LHCN-M2 (cell line): ENCODE measurements at regions not wholly inside any gene's neighbourhood (a gene's known extent, or its start where the extent isn't known, plus 50 kb on each side); places are given as distances from the start of the nearest gene placed in this dataset.

Experiments
- DNase-seq: peaks from one replicate; pipeline ENCODE4 v3.0.0-alpha.2; 2012; ENCODE audit warnings: low read depth

GRCh38 chr7:47724335-47724982, 142.5 kb upstream of the TNS3 start:
- DNase-seq, result peak; percentile 62

GRCh38 chr7:47722126-47722525, 140.2 kb upstream of the TNS3 start:
- DNase-seq, result no peak

DNA sequence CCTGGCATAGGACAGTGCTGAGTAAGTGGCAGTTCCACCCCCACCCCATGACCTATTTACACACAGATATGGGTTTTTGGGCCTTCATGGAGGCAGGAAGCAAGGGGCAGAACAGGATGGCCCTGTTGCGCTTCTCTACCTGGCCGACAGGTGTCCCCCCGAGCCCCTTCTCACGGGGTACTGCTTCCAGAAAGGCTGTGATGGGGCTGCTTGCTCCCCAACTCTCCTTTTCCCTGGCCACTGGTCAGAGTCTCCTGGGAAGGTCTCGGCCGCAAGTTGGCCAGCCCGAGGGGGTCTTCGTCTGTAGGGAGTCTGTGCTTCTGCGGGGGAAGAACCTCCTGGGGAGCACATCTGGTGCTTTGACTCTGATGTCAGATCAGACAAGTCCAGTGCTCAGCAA, 139.8 kb upstream of the TNS3 start:
- no peak for DNase-seq

DNA sequence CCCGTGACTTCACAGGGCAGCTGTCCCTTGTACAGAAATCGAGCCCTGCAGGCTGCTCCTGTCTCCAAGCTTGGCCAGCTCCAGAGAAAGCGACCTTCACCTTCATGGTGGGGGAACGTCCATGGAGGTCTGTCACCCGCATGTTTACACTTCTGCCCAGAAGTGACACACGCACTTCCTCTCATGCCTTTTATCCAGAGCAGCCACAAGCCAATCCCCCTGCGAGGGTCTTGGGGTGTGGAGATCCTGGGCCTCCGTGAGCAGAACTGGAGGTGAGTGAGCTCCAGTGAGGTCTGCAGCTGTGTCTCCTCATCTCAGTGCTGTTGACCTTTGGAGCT, 139.0 kb upstream of the TNS3 start:
- DNase-seq, result no peak

GRCh38 chr7:47720141-47720906, 138.4 kb upstream of the TNS3 start:
- no peak for DNase-seq

DNA sequence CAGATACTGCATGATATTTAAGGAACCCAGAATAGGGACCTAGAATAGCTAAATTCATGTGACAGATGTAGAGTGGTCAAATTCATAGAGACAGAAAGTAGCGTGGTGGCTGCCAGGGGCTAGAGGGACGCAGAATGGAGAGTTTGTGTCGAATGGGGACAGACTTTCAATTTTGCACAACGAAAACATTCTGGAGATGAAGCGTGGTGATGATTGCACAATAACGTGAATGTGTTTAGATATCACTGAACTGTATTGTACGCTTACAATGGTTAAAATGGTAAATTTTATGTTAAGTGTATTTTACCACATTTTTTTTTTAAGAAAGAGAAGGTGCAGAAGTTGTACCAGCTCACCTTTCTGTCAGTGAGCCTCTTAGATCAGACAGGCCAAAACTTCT, 137.8 kb upstream of the TNS3 start:
- DNase-seq, result no peak

DNA sequence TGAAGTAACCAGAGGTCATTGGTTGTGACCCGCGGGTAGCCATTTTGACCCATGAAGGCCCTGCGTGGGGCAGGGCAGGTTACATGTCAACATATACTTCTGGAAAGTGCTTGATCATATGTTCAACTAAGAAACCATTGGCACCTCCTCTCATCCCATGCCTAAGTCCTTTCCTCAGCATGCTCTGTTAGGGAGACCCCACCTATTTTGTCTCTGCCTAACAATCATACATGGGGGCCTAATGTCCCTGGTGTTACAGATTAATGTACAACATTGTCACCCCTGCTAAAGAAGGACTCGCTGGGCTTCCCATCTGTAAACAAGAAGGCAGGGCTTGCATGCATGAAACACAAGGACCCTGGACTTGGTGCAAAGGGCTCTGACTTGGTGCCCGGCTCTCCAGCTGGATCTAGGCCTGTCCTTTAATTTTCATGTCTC, 133.7 kb upstream of the TNS3 start:
- DNase-seq, result no peak

DNA sequence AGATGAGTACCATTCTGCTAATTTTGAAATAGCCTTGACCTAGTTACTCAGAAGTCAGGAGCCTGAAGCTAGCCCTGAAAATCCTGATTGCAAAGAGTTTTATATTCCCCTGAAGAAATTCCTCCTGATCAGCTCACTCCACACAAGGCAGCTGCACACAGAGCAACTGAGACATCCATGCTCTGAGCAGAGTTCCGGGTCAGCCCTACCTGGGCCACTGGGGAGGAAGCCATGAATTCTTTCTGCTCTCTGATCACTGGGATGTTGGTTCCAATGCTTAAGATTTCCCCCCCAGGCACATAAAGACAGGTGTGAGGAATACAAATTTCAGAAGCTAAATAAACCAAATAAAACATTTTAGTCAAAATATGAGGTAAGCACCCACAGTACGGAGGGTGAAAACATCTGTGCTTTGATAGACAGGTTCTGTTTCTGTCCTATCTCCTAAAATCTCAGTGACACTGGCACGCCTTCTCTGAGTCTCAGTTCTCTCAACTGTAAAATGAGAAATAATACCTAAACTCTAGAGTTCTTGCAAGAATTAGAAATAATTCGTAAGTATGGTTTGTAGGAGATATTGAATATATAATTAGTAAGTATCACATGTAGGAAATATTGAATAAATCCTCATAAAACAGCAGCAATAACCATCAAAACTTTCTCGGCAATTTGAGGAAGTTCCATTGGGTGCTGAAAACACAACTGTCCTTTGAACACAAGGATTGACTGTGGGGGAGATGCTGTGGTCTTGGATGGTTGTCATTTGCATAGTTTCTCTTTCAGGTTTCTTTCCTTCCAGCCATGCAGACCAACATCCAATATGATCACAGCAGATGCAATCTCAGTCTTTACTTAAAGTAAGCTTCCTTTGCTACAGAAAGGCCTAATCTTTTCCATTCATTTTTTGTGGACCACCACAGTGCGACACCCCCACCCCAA, 133.0 kb upstream of the TNS3 start:
- no peak for DNase-seq

DNA sequence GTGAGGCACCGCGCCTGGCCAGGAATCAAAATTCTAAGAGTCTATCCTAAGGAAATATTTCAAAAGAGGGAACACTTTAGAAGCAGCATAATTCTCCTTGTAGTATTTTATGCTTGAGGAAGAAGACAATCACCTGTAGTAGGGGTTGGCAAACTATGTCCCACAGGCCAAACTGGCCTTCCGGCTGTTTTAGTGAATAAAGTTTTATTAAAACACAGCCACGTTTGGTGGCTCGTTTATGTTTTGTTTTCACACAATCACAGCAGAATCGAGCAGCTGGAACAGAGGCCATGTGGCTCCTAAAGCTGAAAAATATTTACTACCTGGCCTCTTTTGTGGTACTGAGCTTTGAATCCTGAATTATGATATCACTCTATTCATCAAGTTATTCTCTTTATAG, 131.7 kb upstream of the TNS3 start:
- DNase-seq, result no peak

GRCh38 chr7:47712416-47712815, 130.5 kb upstream of the TNS3 start:
- DNase-seq, result no peak

DNA sequence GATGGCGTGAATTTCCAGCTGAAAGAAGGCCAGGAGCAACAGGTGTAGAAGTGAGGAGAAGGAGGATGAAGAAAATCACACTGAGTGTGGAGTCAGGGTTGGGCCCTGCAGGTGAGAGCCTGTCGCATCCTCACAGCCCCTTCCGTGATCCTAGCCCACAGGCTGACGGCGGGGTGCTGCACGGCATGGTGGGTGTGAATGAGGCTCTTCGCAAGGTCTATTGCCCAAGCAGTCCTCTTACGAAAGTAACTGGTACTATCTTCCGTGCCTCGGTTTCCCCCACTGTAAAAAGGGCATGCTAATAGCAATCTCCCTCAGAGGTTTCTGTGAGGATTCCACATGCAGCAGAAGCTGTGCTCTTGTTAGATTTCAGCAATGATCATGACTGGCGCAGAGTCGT, 129.9 kb upstream of the TNS3 start:
- no peak for DNase-seq

- DNase-seq, result no peak
Observed at GRCh38 chr7:47710201-47710935, 128.5 kb upstream of the TNS3 start.

GRCh38 chr7:47709451-47709850, 127.5 kb upstream of the TNS3 start:
- DNase-seq, result no peak

- DNase-seq, result no peak
Observed at GRCh38 chr7:47709051-47709450, 127.1 kb upstream of the TNS3 start.

DNA sequence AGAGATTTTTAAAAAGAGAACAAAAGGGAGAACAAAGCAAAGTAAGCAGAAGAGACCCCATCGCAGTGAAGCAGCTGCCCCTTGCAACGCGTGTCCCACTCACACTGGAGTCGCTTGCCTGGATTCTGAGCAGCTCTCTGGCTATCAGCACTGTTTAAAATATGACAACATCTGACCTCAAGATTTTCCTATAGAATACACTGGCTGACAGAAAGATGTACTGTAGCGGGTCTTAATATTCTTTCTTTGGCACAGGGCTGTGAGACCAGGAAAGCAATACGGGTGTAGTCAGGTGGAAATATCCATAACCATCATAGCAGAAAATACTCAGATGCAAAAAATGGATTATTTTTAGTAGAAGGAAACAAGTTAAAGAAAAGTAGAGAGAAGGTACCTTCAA, 125.7 kb upstream of the TNS3 start:
- no peak for DNase-seq

DNA sequence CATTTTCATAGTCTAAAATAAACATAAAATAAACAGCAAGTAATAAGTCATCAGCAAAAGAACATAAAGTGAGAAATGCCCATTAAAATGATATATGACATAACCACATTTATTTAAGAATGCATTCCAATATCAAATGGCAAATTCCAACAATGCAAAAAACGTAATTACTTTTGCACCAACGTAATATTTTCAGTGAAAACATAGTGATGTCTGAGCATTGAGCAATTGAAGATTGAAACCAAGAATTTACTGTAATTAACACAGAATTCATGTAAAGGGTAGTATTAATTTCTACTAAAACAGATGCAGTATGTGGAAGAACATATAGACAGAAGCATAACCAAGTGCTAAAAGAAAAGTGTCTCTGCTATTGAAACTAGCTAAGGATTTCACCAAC, 123.0 kb upstream of the TNS3 start:
- no peak for DNase-seq

GRCh38 chr7:47702080-47702479, 120.2 kb upstream of the TNS3 start:
- DNase-seq, result no peak

- DNase-seq, result peak; percentile 35
Observed at GRCh38 chr7:47698386-47698785, 116.5 kb upstream of the TNS3 start.

DNA sequence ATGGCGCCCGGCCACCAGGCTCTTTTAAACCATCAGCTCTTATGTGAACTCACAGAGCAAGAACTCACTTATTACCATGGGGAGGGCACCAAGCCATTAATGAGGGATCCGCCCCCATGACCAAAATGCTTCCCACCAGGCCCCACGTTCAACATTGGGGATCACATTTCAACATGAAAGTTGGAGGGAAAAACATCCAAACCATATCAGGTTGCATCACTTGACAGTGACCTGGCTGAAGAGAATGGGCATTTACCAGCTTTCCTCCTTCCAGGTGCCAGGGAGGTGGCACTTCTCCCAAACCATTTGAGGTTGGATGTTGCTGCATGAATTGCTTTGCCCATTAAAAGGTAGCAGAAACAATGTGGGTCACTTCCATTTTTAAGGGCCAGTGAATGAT, 115.6 kb upstream of the TNS3 start:
- DNase-seq, result no peak

GRCh38 chr7:47696152-47696710, 114.3 kb upstream of the TNS3 start:
- DNase-seq, result no peak

GRCh38 chr7:47693216-47693615, 111.3 kb upstream of the TNS3 start:
- DNase-seq, result peak; percentile 41
